H9 (cell line): ENCODE measurements at regions not wholly inside any gene's neighbourhood (a gene's known extent, or its start where the extent isn't known, plus 50 kb on each side); places are given as distances from the start of the nearest gene placed in this dataset.

Experiments
- DNase-seq: peaks from one replicate; pipeline ENCODE4 v3.0.0-alpha.2; 2017
- H2AFZ ChIP-seq: one replicate; pipeline ENCODE4 v1.6.1; 2013; ENCODE audit warnings: mild to moderate bottlenecking, low read length, control low read depth, moderate library complexity
- H2AK5ac ChIP-seq: 2 replicates; pipeline ENCODE4 v1.6.1; 2013; ENCODE audit warnings: low read length, control low read depth, mixed read lengths; ENCODE audit not compliant: insufficient read length
- H2BK120ac ChIP-seq: one replicate; pipeline ENCODE4 v1.6.1; 2013; ENCODE audit warnings: low read depth, mild to moderate bottlenecking, low read length, control low read depth, inconsistent platforms; ENCODE audit not compliant: poor library complexity, severe bottlenecking
- H2BK12ac ChIP-seq: 2 replicates; pipeline ENCODE4 v1.6.1; 2013; ENCODE audit warnings: low read length, control low read depth, mixed read lengths, low read depth; ENCODE audit not compliant: insufficient read length
- H2BK15ac ChIP-seq: 2 replicates; pipeline ENCODE4 v1.6.1; 2013; ENCODE audit warnings: low read depth, low read length, control low read depth
- H2BK20ac ChIP-seq: one replicate; pipeline ENCODE4 v1.6.1; 2013; ENCODE audit warnings: low read depth, mild to moderate bottlenecking, low read length, control low read depth, inconsistent platforms; ENCODE audit not compliant: poor library complexity, severe bottlenecking
- H2BK5ac ChIP-seq: 2 replicates; pipeline ENCODE4 v1.6.1; 2013; ENCODE audit warnings: low read length, control low read depth, mixed read lengths; ENCODE audit not compliant: insufficient read length
- H3K14ac ChIP-seq: 2 replicates; pipeline ENCODE4 v1.6.1; 2013; ENCODE audit warnings: low read length, control low read depth; ENCODE audit not compliant: insufficient read depth
- H3K18ac ChIP-seq: 2 replicates; pipeline ENCODE4 v1.6.1; 2013; ENCODE audit warnings: low read depth, mild to moderate bottlenecking, mixed read lengths, low read length, control low read depth; ENCODE audit not compliant: insufficient read length
- H3K23ac ChIP-seq: 2 replicates; pipeline ENCODE4 v1.6.1; 2013; ENCODE audit warnings: low read length, control low read depth, mixed read lengths, low read depth; ENCODE audit not compliant: insufficient read length
- H3K23me2 ChIP-seq: 2 replicates; pipeline ENCODE4 v1.6.1; 2013; ENCODE audit warnings: low read depth, mild to moderate bottlenecking, mixed read lengths, low read length, control low read depth; ENCODE audit not compliant: insufficient read length, poor library complexity, severe bottlenecking
- H3K27ac ChIP-seq: 2 replicates; pipeline ENCODE4 v1.5.1; 2013; ENCODE audit warnings: low read length, control low read depth, mixed read lengths, low read depth; ENCODE audit not compliant: insufficient read length
- H3K27me3 ChIP-seq: 2 replicates; pipeline ENCODE4 v1.6.1; 2013; ENCODE audit warnings: low read length, control low read depth, inconsistent platforms; ENCODE audit not compliant: insufficient read depth
- H3K4ac ChIP-seq: 2 replicates; pipeline ENCODE4 v1.6.1; 2013; ENCODE audit warnings: low read depth, mild to moderate bottlenecking, control low read depth, inconsistent platforms, low read length, moderate library complexity
- H3K4me1 ChIP-seq: 2 replicates; pipeline ENCODE4 v1.6.1; 2013; ENCODE audit warnings: low read length, control low read depth, inconsistent platforms; ENCODE audit not compliant: insufficient read depth
- H3K4me2 ChIP-seq: 2 replicates; pipeline ENCODE4 v1.6.1; 2013; ENCODE audit warnings: low read length, control low read depth, mixed read lengths; ENCODE audit not compliant: insufficient read length, insufficient read depth
- H3K56ac ChIP-seq: 2 replicates; pipeline ENCODE4 v1.6.1; 2013; ENCODE audit warnings: low read depth, mild to moderate bottlenecking, mixed read lengths, low read length, control low read depth; ENCODE audit not compliant: insufficient read length
- H3K79me1 ChIP-seq: 2 replicates; pipeline ENCODE4 v1.6.1; 2013; ENCODE audit warnings: low read depth, mild to moderate bottlenecking, moderate library complexity, low read length, control low read depth, inconsistent platforms; ENCODE audit not compliant: insufficient read depth, poor library complexity, severe bottlenecking
- H3K79me2 ChIP-seq: 2 replicates; pipeline ENCODE4 v1.6.1; 2013; ENCODE audit warnings: low read length, control low read depth, inconsistent platforms; ENCODE audit not compliant: insufficient read depth
- H3K9ac ChIP-seq: 2 replicates; pipeline ENCODE4 v1.6.1; 2013; ENCODE audit warnings: low read length, control low read depth, mixed read lengths; ENCODE audit not compliant: insufficient read length; ENCODE audit errors: extremely low read depth
- H3K9me3 ChIP-seq: one replicate; pipeline ENCODE4 v1.6.1; 2013; ENCODE audit warnings: low read depth, low read length, inconsistent platforms; ENCODE audit not compliant: control insufficient read depth
- H3T11ph ChIP-seq: one replicate; pipeline ENCODE4 v1.6.1; 2013; ENCODE audit warnings: mild to moderate bottlenecking, low read length, control low read depth, inconsistent platforms
- H4K20me1 ChIP-seq: one replicate; pipeline ENCODE4 v1.6.1; 2013; ENCODE audit not compliant: control insufficient read depth, insufficient read length, insufficient read depth
- H4K5ac ChIP-seq: 2 replicates; pipeline ENCODE4 v1.6.1; 2013; ENCODE audit warnings: low read depth, mild to moderate bottlenecking, mixed read lengths, low read length, control low read depth; ENCODE audit not compliant: insufficient read length
- H4K8ac ChIP-seq: replicated peaks from 2 replicates; pipeline ENCODE4 v1.6.1; 2013; ENCODE audit warnings: low read length, control low read depth, mixed read lengths, low read depth; ENCODE audit not compliant: insufficient read length
- H4K91ac ChIP-seq: 2 replicates; pipeline ENCODE4 v1.6.1; 2013; ENCODE audit warnings: low read depth, mild to moderate bottlenecking, moderate library complexity, mixed read lengths, low read length, control low read depth; ENCODE audit not compliant: insufficient read length
- H3K27ac Mint-ChIP-seq, 3 experiments: 2 replicates in 2 of 3; 3 replicates in 1 of 3; pipeline ENCODE4 v1.8.0; 2020 to 2021; ENCODE audit warnings: mixed read lengths in 3 of 3, mild to moderate bottlenecking in 1 of 3, moderate library complexity in 1 of 3
- H3K27me3 Mint-ChIP-seq: 2 replicates; pipeline ENCODE4 v1.8.0; 2021; ENCODE audit warnings: low read depth, mild to moderate bottlenecking, moderate library complexity, mixed read lengths
- H3K36me3 Mint-ChIP-seq, 3 experiments: 2 replicates in 2 of 3; 3 replicates in 1 of 3; pipeline ENCODE4 v1.8.0; 2020 to 2021; ENCODE audit warnings: low read depth in 3 of 3, mixed read lengths in 3 of 3; ENCODE audit not compliant: insufficient read depth in 1 of 3
- H3K4me1 Mint-ChIP-seq, 2 experiments: 2 replicates each; pipeline ENCODE4 v1.8.0; 2020; ENCODE audit warnings: mixed read lengths in 2 of 2
- H3K4me3 Mint-ChIP-seq, 2 experiments: 2 replicates in 1 of 2; 3 replicates in 1 of 2; pipeline ENCODE4 v1.8.0; 2020 to 2021; ENCODE audit warnings: mild to moderate bottlenecking in 2 of 2, mixed read lengths in 2 of 2, moderate library complexity in 1 of 2
- H3K9me3 Mint-ChIP-seq, 2 experiments: 2 replicates in 1 of 2; 3 replicates in 1 of 2; pipeline ENCODE4 v1.8.0; 2020; ENCODE audit warnings: mild to moderate bottlenecking in 2 of 2, mixed read lengths in 2 of 2, moderate library complexity in 1 of 2
- WGBS: extraction: QIAGEN DNeasy Blood & Tissue Kit; methylation state at CpG from one replicate; pipeline ENCODE4 v1.1.7; 2013; ENCODE audit warnings: missing lambda C conversion rate, low lambda C conversion rate, mixed read lengths; ENCODE audit not compliant: insufficient read length; ENCODE audit errors: extremely low coverage; 5-methylcytosine and 5-hydroxymethylcytosine counted together
- TF ChIP-seq, protein P1 (sequence below): fragments of 200-600 bp; sonication (generic); conservative IDR thresholded peaks from 3 replicates; pipeline ENCODE4 v1.8.0; 2021; ENCODE audit warnings: antibody characterized with exemption, mild to moderate bottlenecking

DNA sequence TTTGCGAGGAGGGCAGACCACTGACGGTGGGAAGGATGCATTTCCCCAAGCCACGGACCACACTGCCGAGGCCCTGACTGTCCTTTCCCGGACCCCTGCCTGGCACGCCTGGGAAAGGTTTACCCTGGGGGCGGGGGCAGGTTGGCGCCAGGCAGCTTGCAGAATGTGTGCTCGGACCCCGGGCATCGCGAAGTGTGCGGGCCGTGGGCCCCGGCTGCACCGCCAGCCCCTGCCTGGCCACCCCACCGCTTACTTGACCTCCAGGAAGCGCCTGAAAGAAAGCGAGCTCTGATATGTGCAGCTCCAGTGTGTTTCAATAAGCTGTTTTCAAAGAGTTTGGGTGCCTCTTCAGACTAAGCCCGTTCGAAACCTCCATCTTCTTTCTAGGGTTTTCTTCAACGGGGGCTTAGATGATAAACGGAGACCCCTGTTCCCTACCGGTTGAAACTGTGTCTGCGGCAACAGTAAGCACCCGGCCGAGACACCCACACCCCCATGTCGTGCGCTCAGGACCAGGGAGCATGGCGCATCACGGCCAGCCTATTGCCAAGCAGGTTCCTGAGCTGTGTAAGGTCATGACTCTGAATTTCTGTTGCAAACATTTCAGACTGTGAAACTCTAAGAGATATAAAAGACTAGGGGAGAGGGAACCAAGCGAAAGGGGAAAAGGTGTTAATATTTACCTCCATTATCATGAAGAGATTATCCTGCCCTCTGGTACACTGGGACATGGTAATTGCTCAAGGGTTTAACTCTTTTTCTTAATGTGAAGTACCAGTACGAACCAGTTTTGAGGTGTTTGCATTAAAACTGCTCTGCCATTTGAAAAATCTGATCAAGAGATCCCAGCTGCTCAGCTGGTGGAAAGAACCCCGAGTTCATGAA, 231.2 kb upstream of the FOXQ1 start:
- no peak for DNase-seq
- H3K79me2 ChIP-seq: no peaks in the 10 kb centered on the region
- H3K4ac ChIP-seq: no peak overlapping the region
- no peaks in the 10 kb centered on the region for H3K79me1 ChIP-seq
- WGBS: no CpG with 5 or more reads among the region's 34 CpGs
- H2BK12ac ChIP-seq: no peak overlapping the region
- Mint-ChIP-seq H3K36me3 (no peaks in the 10 kb centered on the region), H3K27ac (no peak overlapping the region), H3K27me3 (peaks cover 5% of the 10 kb centered on the region), H3K4me1 (0 out of 4 replicates have a peak, but pooled peaks cover 0 to 3% of the 10 kb centered on the region in 2 experiments), H3K4me3 (no peak overlapping the region), H3K9me3 (no peaks in the 10 kb centered on the region; a peak in 1 of 5 replicates)
- no peaks in the 10 kb centered on the region for H3K23me2 ChIP-seq
- H3K18ac ChIP-seq: no peak overlapping the region
- no peak overlapping the region for H2AK5ac ChIP-seq
- no peak overlapping the region for H3K4me2 ChIP-seq
- no peak overlapping the region for H2BK20ac ChIP-seq
- H2BK120ac ChIP-seq: no peak overlapping the region
- no peaks in the 10 kb centered on the region for H4K20me1 ChIP-seq
- no peak overlapping the region for H3T11ph ChIP-seq
- H3K14ac ChIP-seq: 0 out of 2 replicates have a peak overlapping the region, but pooled peaks have one; percentile 27
- H4K5ac ChIP-seq: no peak overlapping the region
- no peak overlapping the region for H2BK5ac ChIP-seq
- no peak overlapping the region for H3K27ac ChIP-seq
- H3K56ac ChIP-seq: no peak overlapping the region
- H3K9me3 ChIP-seq: no peaks in the 10 kb centered on the region
- no peak overlapping the region for H4K8ac ChIP-seq
- no peak overlapping the region for H2AFZ ChIP-seq
- H2BK15ac ChIP-seq: no peak overlapping the region
- H3K23ac ChIP-seq: no peak overlapping the region
- TF ChIP-seq, protein P1, sequence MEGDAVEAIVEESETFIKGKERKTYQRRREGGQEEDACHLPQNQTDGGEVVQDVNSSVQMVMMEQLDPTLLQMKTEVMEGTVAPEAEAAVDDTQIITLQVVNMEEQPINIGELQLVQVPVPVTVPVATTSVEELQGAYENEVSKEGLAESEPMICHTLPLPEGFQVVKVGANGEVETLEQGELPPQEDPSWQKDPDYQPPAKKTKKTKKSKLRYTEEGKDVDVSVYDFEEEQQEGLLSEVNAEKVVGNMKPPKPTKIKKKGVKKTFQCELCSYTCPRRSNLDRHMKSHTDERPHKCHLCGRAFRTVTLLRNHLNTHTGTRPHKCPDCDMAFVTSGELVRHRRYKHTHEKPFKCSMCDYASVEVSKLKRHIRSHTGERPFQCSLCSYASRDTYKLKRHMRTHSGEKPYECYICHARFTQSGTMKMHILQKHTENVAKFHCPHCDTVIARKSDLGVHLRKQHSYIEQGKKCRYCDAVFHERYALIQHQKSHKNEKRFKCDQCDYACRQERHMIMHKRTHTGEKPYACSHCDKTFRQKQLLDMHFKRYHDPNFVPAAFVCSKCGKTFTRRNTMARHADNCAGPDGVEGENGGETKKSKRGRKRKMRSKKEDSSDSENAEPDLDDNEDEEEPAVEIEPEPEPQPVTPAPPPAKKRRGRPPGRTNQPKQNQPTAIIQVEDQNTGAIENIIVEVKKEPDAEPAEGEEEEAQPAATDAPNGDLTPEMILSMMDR: no peak
- no peaks in the 10 kb centered on the region for H3K27me3 ChIP-seq
- no peaks in the 10 kb centered on the region for H3K4me1 ChIP-seq
- H4K91ac ChIP-seq: no peak overlapping the region
- H3K9ac ChIP-seq: no peak overlapping the region
